ENCODE measurements at regions not wholly inside any gene's neighbourhood (a gene's known extent, or its start where the extent isn't known, plus 50 kb on each side); places are given as distances from the start of the nearest gene placed in this dataset.

DNA sequence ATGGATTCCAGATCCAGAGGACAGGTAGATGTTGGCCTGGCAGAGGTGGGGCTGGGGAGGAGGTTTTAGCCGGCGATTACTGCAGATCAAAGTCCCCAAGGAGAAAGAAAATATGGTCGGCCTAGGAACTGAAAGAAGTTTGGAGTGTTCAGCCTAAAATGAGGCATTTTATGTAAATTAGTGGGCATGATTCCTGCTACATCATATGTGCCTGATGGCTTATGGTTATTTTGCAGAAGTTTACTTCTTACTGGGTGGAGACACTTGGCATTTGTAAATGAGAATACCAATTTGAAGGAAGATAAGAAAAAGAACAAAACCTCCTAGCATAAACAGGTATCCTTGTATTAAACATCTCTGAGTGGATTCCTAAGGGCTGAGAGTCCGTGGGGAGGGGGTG is 149.3 kb downstream of the FOXL1 start:
- TF ChIP-seq CTCF (IDR thresholded peaks at IDR 0.05; ENCODE audit: insufficient read depth, low read depth, low read length) (no peak), EZH2 (IDR thresholded peaks at IDR 0.05; ENCODE audit: insufficient read depth, low read length) (no peak)

Data from astrocyte (in vitro differentiated cells and primary cell).